ENCODE measurements at regions not wholly inside any gene's neighbourhood (a gene's known extent, or its start where the extent isn't known, plus 50 kb on each side); places are given as distances from the start of the nearest gene placed in this dataset.

DNA sequence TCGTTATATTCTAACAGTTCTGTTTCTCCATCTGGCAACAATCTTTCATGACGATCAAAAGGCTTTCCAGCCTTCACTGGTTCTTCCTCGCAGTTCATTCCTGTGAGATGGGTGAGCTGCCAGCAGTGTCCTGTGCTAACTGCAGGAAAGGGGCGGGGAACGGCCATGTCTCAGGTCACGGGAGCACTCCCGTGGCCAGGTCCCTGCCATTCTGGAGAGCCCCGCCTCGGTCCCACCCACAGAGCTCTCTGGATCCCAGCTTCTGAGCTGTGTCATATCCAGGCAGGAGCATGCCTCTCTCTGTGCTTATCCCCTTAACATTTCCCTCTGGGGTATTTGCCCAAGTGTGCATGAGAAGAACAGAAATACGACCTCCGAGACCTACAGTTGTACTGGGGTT lies 297.8 kb upstream of the IRX2 start:
- intact Hi-C loops (cut with micrococcal nuclease), result no loop called here
- H3K27me3 Mint-ChIP-seq, result no peaks in the 10 kb centered on the region
- no peaks in the 10 kb centered on the region for H3K36me3 Mint-ChIP-seq (ENCODE audit: low read depth)
- H3K4me1 Mint-ChIP-seq (ENCODE audit: low read depth), result no peaks in the 10 kb centered on the region
- no peak overlapping the region for H3K4me3 Mint-ChIP-seq
- H3K27ac Mint-ChIP-seq, result no peak overlapping the region
- peaks cover 26% of the 10 kb centered on the region for H3K9me3 Mint-ChIP-seq

DNA sequence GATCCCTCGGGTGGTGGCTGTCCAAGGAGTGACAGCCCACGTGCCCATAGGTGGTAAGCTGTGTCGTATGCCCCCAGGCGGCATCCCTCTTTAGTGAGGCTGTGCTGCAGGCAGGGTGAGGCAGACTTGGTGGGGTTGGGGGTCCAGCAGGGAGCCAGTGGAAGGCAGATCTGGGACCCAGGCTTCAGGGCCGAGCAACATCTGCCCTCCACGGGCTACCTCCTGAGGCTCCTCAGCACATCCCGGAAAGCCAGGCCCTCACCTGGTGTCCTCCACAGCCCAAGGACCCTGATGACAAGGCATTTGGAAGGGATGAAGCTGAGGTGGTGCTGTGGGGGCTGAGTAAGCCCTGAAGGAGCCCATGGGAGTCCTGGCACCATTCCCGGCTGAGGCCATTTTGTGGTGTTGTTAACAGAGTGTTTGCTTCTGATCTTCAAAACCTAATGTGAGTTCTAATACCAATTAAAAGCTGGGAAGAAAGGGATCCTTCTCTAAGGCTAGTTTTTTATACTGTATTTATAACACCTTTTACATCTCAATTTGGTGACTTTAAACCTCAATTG lies 295.8 kb upstream of the IRX2 start:
- no peak overlapping the region for H3K27ac Mint-ChIP-seq
- no peaks in the 10 kb centered on the region for H3K4me1 Mint-ChIP-seq (ENCODE audit: low read depth)
- no peaks in the 10 kb centered on the region for H3K27me3 Mint-ChIP-seq
- intact Hi-C loops (cut with micrococcal nuclease), result no loop called here
- H3K4me3 Mint-ChIP-seq, result no peak overlapping the region
- peaks cover 34% of the 10 kb centered on the region for H3K9me3 Mint-ChIP-seq
- no peaks in the 10 kb centered on the region for H3K36me3 Mint-ChIP-seq (ENCODE audit: low read depth)

DNA sequence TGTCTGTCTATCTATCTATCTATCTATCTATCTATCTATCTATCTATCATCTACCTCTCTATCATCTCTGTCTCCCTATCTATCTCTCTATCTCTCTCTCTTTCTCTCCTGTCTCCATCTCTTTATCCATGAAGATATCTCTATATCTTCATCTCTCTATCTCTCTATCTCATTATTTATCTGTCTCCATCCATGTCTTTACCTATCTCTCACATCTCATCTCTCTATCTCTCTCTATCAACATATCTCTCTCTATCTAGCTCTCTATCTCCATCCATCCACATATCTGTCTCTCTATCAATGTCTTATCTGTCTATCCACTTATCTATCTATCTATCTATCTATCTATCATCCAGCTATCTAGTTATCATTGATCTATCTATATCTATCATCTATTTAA lies 292.1 kb upstream of the IRX2 start:
- H3K4me1 Mint-ChIP-seq (ENCODE audit: low read depth), result no peaks in the 10 kb centered on the region
- intact Hi-C loops (cut with micrococcal nuclease), result no loop called here
- H3K9me3 Mint-ChIP-seq, result peaks cover 20% of the 10 kb centered on the region
- no peak overlapping the region for H3K27ac Mint-ChIP-seq
- no peaks in the 10 kb centered on the region for H3K27me3 Mint-ChIP-seq
- H3K36me3 Mint-ChIP-seq (ENCODE audit: low read depth), result no peaks in the 10 kb centered on the region
- no peak overlapping the region for H3K4me3 Mint-ChIP-seq

DNA sequence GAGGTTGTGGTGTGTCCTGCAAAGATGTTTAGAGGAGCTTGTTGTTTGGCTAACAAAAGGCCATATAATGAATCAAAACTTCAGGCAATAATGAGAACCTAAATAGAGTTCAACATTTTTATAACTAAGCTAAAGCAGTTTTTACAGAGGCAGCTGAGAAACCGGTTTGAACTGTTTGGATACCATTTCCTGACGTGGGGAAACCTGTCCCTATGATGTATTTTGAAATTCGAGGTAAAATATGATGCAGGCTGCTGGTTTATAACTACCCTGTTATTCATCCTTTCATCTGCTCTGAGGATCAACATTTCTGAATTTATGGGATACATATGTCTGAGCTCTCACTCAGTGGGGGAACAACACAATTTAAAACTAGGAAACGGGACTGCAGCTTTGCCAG lies 289.5 kb upstream of the IRX2 start:
- no peaks in the 10 kb centered on the region for H3K36me3 Mint-ChIP-seq (ENCODE audit: low read depth)
- no peaks in the 10 kb centered on the region for H3K4me1 Mint-ChIP-seq (ENCODE audit: low read depth)
- no peaks in the 10 kb centered on the region for H3K27me3 Mint-ChIP-seq
- intact Hi-C loops (cut with micrococcal nuclease), result no loop called here
- no peak overlapping the region for H3K27ac Mint-ChIP-seq
- no peak overlapping the region for H3K4me3 Mint-ChIP-seq
- peaks cover 25% of the 10 kb centered on the region for H3K9me3 Mint-ChIP-seq

DNA sequence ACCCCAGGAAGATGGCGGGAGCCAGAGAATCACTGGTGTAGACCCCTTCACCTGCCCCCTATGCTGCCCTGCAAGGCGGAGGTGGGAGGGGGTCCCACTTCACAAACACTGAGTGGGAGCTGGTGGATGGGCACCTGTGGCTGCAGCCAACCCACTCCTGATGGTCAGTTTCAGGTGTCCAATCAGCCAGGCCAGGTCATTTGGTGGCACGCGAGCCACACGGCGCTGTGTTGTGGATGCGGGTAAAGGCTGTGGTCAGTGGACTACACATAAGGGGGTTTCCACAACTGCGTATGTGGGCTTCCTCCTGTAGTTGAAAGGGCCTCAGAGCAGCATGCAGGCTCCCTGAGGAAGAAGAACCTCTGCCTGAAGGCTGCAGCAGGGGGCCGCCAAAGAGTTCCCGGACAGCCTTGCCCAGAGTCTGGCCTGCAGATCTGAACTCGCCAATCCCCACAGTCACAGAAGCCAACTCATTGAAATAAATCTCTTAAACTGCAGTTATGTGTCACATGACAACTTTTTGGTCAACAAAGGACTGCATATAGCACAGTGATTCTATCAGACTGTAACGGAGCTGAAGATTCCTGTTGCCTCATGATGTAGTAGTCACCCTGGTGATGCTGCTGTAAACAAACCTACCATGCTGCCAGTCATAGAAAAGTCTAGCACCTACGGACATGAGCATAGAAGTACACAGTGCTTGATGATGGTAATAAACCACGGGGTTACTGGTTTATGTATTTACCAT lies 284.7 kb upstream of the IRX2 start:
- no peak overlapping the region for H3K4me3 Mint-ChIP-seq
- H3K9me3 Mint-ChIP-seq, result peaks cover 16% of the 10 kb centered on the region

DNA sequence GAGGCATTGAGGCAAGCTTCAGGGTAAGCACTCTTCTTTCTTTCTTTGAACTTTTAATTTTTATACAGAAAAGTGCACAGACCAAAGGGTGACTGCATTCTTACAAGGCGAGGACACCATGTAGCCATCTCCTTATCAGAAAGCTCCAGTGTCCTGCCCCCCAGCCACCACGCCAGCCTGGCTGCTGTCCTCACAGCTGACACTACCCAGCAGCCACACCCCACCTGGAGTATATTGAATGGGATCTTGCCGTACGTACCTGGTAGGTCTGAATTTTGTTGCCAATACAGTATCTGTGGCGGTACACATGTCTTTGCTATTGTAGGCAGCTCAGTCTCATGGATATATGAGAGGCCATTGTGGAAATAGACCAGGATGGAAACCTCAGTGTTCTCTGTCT lies 284.0 kb upstream of the IRX2 start:
- no peaks in the 10 kb centered on the region for H3K4me1 Mint-ChIP-seq (ENCODE audit: low read depth)
- intact Hi-C loops (cut with micrococcal nuclease), result no loop called here
- no peak overlapping the region for H3K27ac Mint-ChIP-seq
- no peaks in the 10 kb centered on the region for H3K36me3 Mint-ChIP-seq (ENCODE audit: low read depth)
- no peaks in the 10 kb centered on the region for H3K27me3 Mint-ChIP-seq
- H3K9me3 Mint-ChIP-seq, result peaks cover 23% of the 10 kb centered on the region
- H3K4me3 Mint-ChIP-seq, result no peak overlapping the region

More for the DNA sequence above, 284.7 kb upstream of the IRX2 start:
- H3K27ac Mint-ChIP-seq, result no peak overlapping the region
- no peaks in the 10 kb centered on the region for H3K4me1 Mint-ChIP-seq (ENCODE audit: low read depth)
- intact Hi-C loops (cut with micrococcal nuclease), result no loop called here
- H3K36me3 Mint-ChIP-seq (ENCODE audit: low read depth), result no peaks in the 10 kb centered on the region
- no peaks in the 10 kb centered on the region for H3K27me3 Mint-ChIP-seq

DNA sequence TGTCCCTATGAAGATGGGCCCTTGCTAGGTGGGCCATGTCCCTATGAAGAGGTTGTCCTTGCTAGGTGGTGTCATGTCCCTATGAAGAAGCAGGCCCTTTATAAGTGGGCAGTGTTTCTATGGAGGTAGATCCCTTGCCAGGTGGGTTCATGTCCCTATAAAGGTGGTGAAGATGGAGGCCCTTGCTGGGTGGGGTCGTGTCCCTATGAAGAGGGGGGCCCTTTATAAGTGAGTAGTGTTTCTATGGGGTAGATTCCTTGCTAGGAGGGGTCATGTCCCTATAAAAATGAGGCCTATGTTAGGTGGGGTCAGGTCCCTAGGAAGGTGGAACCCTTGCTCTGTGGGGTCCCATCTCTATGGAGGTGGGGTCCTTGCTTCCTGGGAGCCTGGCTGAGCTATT lies 283.4 kb upstream of the IRX2 start:
- intact Hi-C loops (cut with micrococcal nuclease), result no loop called here
- Mint-ChIP-seq H3K4me3 (no peak overlapping the region), H3K9me3 (peaks cover 26% of the 10 kb centered on the region), H3K27me3 (no peaks in the 10 kb centered on the region), H3K27ac (no peak overlapping the region), H3K4me1 (ENCODE audit: low read depth) (no peaks in the 10 kb centered on the region), H3K36me3 (ENCODE audit: low read depth) (no peaks in the 10 kb centered on the region)

DNA sequence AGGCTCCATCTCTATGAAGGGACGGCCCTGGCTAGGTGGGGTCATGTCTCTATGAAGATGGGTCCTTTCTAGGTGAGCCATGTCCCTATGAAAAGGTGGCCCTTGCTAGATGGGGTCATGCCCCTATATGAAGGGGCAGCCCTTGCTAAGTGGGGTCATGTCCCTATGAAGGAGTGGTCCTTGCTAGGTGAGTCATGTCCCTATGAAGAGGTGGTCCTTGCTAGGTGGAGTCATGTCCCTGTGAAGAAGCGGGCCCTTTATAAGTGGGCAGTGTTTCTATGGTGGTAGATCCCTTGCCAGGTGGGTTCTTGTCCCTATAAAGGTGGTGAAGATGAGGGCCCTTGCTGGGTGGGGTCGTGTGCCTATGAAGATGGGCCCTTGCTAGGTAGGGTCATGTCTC lies 283.0 kb upstream of the IRX2 start:
- Mint-ChIP-seq H3K36me3 (ENCODE audit: low read depth) (no peaks in the 10 kb centered on the region), H3K9me3 (peaks cover 26% of the 10 kb centered on the region), H3K4me3 (no peak overlapping the region), H3K27ac (no peak overlapping the region), H3K4me1 (ENCODE audit: low read depth) (no peaks in the 10 kb centered on the region), H3K27me3 (no peaks in the 10 kb centered on the region)
- intact Hi-C loops (cut with micrococcal nuclease), result no loop called here

DNA sequence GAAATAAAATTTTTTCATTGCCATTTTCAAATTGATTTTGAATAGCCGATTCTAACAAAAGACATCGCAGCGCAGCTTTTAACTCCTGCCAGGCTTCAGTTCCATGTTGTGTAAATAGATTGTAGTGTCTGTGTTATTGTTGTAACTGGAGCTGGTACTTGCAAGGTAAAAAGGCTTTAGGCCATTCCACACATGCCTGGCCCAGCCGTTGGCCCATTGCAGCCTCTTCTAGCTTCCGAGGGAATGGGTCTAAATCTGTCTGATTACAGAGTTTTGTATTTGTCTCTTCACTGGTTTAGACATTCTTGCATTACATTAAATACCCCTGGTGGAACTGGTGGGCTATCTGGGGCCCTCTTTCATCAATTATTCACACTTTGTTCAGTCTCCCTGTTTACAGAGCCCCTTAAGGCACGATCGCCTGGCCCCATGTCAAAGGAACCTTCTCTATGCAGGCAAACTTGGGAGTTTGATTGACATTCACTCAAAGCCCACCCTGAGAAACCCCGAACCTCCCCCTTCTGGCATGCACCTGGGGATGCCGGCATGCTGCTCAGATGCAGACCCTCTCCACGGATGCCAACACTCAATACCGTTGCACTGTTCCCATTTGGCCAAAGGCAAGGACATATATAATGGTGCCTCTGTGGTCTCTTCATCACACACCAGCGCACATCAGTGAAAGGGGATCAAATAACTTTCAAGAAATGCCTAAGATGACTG lies 281.7 kb upstream of the IRX2 start:
- no peak overlapping the region for H3K4me3 Mint-ChIP-seq
- H3K27ac Mint-ChIP-seq, result no peak overlapping the region
- peaks cover 34% of the 10 kb centered on the region for H3K9me3 Mint-ChIP-seq
- no peaks in the 10 kb centered on the region for H3K27me3 Mint-ChIP-seq
- intact Hi-C loops (cut with micrococcal nuclease), result no loop called here
- no peaks in the 10 kb centered on the region for H3K36me3 Mint-ChIP-seq (ENCODE audit: low read depth)
- no peaks in the 10 kb centered on the region for H3K4me1 Mint-ChIP-seq (ENCODE audit: low read depth)

DNA sequence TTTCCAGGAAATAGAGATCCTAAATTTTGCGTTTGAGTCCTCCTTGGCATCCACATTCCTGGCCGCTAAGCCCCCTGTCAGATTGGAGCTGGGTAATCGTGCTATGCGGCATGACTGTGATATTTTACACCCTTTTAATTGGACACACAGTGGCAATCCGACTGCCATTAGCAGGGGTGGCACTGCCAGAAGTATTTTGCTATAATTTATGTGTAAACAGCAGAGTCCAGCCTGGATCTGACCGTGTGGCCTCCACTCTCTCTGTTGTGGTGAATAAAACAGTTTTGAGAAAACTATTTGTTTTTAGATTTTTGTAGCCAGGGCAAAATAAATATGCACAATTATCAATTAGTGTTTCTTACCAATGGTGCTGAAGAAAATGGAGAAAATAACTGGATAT lies 281.0 kb upstream of the IRX2 start:
- H3K27ac Mint-ChIP-seq, result no peak overlapping the region
- intact Hi-C loops (cut with micrococcal nuclease), result no loop called here

DNA sequence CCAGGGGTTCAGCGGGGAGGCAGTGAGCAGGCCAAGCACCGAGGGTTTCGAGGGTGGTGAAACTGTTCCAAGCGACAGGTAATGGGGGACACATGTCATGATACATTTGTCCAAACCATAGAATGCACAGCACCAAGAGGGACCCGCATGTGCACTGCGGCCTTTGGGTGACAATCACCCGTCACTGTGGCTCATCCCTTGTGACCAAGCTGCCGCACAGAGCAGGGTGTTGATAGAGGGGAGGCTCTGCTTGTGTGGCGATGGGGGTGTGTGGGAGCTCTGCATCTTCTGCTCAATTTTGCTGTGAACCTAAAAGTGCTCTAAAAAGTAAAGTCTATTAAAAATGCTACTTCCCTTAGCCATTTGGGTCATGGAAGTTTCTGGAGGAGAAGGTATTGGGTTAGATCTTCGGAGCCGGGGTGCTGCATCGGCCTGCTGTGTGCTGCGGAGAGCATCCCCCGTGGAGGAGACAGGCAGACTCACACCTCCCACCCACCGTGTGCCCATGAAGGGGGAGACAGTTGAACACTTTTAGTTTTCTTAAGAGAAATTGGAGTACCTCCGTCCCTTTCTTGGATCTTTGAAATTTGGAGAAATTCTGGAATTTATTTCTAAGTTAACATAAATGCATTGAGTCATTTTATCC lies 280.4 kb upstream of the IRX2 start:
- peaks cover 44% of the 10 kb centered on the region for H3K9me3 Mint-ChIP-seq
- no peaks in the 10 kb centered on the region for H3K4me1 Mint-ChIP-seq (ENCODE audit: low read depth)
- no peak overlapping the region for H3K27ac Mint-ChIP-seq
- no peaks in the 10 kb centered on the region for H3K36me3 Mint-ChIP-seq (ENCODE audit: low read depth)
- intact Hi-C loops (cut with micrococcal nuclease), result no loop called here
- H3K27me3 Mint-ChIP-seq, result no peaks in the 10 kb centered on the region
- no peak overlapping the region for H3K4me3 Mint-ChIP-seq

More for the DNA sequence above, 281.0 kb upstream of the IRX2 start:
- no peaks in the 10 kb centered on the region for H3K4me1 Mint-ChIP-seq (ENCODE audit: low read depth)
- H3K36me3 Mint-ChIP-seq (ENCODE audit: low read depth), result no peaks in the 10 kb centered on the region
- H3K27me3 Mint-ChIP-seq, result no peaks in the 10 kb centered on the region
- no peak overlapping the region for H3K4me3 Mint-ChIP-seq
- peaks cover 41% of the 10 kb centered on the region for H3K9me3 Mint-ChIP-seq

DNA sequence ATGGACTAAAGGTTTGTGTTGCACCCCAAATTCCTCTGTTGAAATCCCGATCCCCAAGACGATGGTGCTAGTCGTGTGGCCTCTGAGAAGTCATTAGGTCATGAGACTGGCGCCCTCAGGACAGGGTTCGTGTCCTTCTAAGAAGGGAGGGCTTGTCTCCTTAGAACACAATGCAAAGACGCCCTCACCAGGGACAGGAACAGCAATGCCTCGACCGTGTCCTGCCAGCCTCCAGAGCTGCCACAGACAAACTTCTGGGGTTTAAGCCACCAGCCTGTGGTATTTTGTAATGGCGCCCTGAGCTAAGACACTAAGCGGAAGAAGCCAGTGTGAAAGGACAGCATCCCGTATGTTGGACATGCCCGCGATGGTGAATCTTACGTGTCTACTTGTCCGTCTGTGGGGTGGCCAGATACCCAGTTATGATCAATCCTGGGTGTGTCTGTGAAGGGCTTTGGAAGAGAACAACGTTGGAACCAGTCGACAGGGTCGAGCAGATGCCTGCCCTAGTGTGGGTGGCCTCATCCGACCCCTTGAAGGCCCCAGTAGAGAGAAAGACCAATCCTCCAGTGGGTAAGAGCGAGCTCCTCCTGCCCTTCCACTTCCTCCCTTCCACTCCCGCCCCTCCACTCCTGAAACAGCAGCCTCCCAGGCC lies 279.2 kb upstream of the IRX2 start:
- peaks cover 44% of the 10 kb centered on the region for H3K9me3 Mint-ChIP-seq
- no peaks in the 10 kb centered on the region for H3K36me3 Mint-ChIP-seq (ENCODE audit: low read depth)
- H3K27me3 Mint-ChIP-seq, result no peaks in the 10 kb centered on the region
- no peak overlapping the region for H3K4me3 Mint-ChIP-seq
- no peaks in the 10 kb centered on the region for H3K4me1 Mint-ChIP-seq (ENCODE audit: low read depth)
- intact Hi-C loops (cut with micrococcal nuclease), result no loop called here
- no peak overlapping the region for H3K27ac Mint-ChIP-seq

DNA sequence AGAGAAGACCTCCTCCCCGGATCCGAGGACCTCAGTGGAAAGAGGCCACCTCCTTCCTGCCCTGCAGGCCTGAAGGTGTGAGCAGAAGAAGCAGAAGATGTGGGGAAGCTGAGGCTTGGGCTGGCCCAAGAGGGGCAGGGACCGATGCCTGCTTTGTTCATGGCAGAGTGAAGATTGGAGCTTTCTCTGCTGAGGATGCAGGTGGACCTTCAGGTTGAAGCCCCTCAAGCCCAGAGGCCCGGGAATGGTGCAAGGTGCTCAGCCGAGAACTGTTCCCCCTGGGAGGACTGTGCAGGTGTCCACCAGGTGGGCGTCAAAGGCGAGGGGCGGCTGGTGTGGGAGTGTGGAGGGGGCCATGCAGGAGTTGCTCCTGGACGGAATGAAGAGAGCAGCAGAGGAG lies 277.9 kb upstream of the IRX2 start:
- no peak overlapping the region for H3K27ac Mint-ChIP-seq
- intact Hi-C loops (cut with micrococcal nuclease), result no loop called here
- H3K36me3 Mint-ChIP-seq (ENCODE audit: low read depth), result no peaks in the 10 kb centered on the region
- H3K9me3 Mint-ChIP-seq, result peaks cover 44% of the 10 kb centered on the region
- no peak overlapping the region for H3K4me3 Mint-ChIP-seq
- H3K4me1 Mint-ChIP-seq (ENCODE audit: low read depth), result no peaks in the 10 kb centered on the region
- no peaks in the 10 kb centered on the region for H3K27me3 Mint-ChIP-seq
